ENCODE measurements at regions not wholly inside any gene's neighbourhood (a gene's known extent, or its start where the extent isn't known, plus 50 kb on each side); places are given as distances from the start of the nearest gene placed in this dataset.

GRCh38 chr12:67070307-67070600 lies 198.9 kb upstream of the CAND1 start:
- no peak for TF ChIP-seq POLR2A (IDR thresholded peaks at IDR 0.05)
- TF ChIP-seq CTCF (IDR thresholded peaks at IDR 0.05), result no peak
- no peak for TF ChIP-seq EP300 (IDR thresholded peaks at IDR 0.05)
- no peak for TF ChIP-seq POLR2AphosphoS5 (IDR thresholded peaks at IDR 0.05)

All from stomach (tissue), 4 donors.